K562 (cell line): ENCODE measurements at regions not wholly inside any gene's neighbourhood (a gene's known extent, or its start where the extent isn't known, plus 50 kb on each side); places are given as distances from the start of the nearest gene placed in this dataset.

Source experiments
- ATAC-seq: fragments of 200-7000 bp; cut with Tn5 transposase; 3 replicates; pipeline ENCODE4 v1.9.1; 2020; ENCODE audit warnings: moderate library complexity
- BruUV-seq: library from RNA; stranded (reverse); fragments of 400-500 nt; replicated peaks from 2 replicates; lab custom pipeline; 2021; lab: Mats Ljungman, UMichigan
- CTCF ChIA-PET: fragments of 300-600 bp; formaldehyde crosslinking; extraction: SDS; loops from one replicate; lab custom pipeline; 2021; ENCODE audit warnings: low intra/inter-chr PET ratio; lab: Yijun Ruan, JAX
- POLR2A ChIA-PET: fragments of 300-600, 350-650 bp; sonication (Branson Sonifier 250); formaldehyde crosslinking; extraction: SDS; loops from one replicate; lab custom pipeline; 2021; ENCODE audit warnings: antibody characterized with exemption, inconsistent platforms; lab: Yijun Ruan, JAX
- DNase-seq, 4 experiments: peaks; one replicate each; pipeline versions ENCODE4 v3.0.0 to v3.0.0-alpha.2; 2011 to 2018; ENCODE audit warnings: low spot score in 3 of 4, mixed read lengths in 3 of 4; ENCODE audit errors: extremely low read depth in 1 of 4
- FAIRE-seq: peaks from 2 replicates; lab custom pipeline; 2011; peaks lifted over from hg19 to GRCh38; lab: Jason Lieb, UNC
- H2AFZ ChIP-seq: 2 replicates; pipeline ENCODE4 v1.6.0; 2011; ENCODE audit warnings: low read depth, low read length, control low read depth, inconsistent platforms
- H3K27ac ChIP-seq: fragments of 200-600 bp; 3 replicates; pipeline ENCODE4 v1.8.0; 2011; ENCODE audit warnings: low read depth, mild to moderate bottlenecking, control low read depth, inconsistent platforms, low read length, moderate library complexity, mixed read lengths; ENCODE audit errors: extremely low read depth
- H3K27me3 ChIP-seq, 2 experiments: fragments of 300-600 bp in 1 of 2; 2 replicates in 1 of 2; 3 replicates in 1 of 2; pipeline versions ENCODE4 v1.6.0 to v1.8.0; 2011; ENCODE audit warnings: inconsistent platforms in 2 of 2, low read length in 2 of 2, mild to moderate bottlenecking in 1 of 2, mixed read lengths in 1 of 2, moderate library complexity in 1 of 2; ENCODE audit not compliant: control insufficient read depth in 2 of 2, insufficient read depth in 2 of 2
- H3K36me3 ChIP-seq: fragments of 300-600 bp; 3 replicates; pipeline ENCODE4 v1.8.0; 2011; ENCODE audit warnings: mild to moderate bottlenecking, low read length, inconsistent platforms; ENCODE audit not compliant: control insufficient read depth, insufficient read depth
- H3K4me1 ChIP-seq, 2 experiments: fragments of 200-600 bp in 1 of 2; replicated peaks in 1 of 2; 2 replicates in 1 of 2; 3 replicates in 1 of 2; pipeline versions ENCODE4 v1.5.1 to v1.8.0; 2011; ENCODE audit warnings: inconsistent platforms in 2 of 2, low read length in 2 of 2, mild to moderate bottlenecking in 1 of 2, mixed read lengths in 1 of 2, moderate library complexity in 1 of 2; ENCODE audit not compliant: control insufficient read depth in 2 of 2, insufficient read depth in 2 of 2
- H3K4me2 ChIP-seq: 2 replicates; pipeline ENCODE4 v1.6.1; 2011; ENCODE audit warnings: low read length, control low read depth, inconsistent platforms, mixed read lengths; ENCODE audit not compliant: insufficient read depth
- H3K4me3 ChIP-seq: fragments of 200-600 bp; sonication (generic), shearing (Covaris generic); 2 replicates; pipeline ENCODE4 v1.5.1; 2016; ENCODE audit warnings: control low read depth, inconsistent platforms
- H3K79me2 ChIP-seq: fragments of 200-600 bp; 3 replicates; pipeline ENCODE4 v1.8.0; 2011; ENCODE audit warnings: low read length, inconsistent platforms; ENCODE audit not compliant: control insufficient read depth, insufficient read depth
- H3K9ac ChIP-seq, 2 experiments: 2 replicates each; pipeline versions ENCODE4 v1.6.0 to v1.6.1; 2011; ENCODE audit warnings: low read depth in 2 of 2, low read length in 2 of 2, control low read depth in 1 of 2, inconsistent platforms in 1 of 2, mild to moderate bottlenecking in 1 of 2, mixed read lengths in 1 of 2; ENCODE audit not compliant: insufficient read depth in 1 of 2
- H3K9me1 ChIP-seq: one replicate; pipeline ENCODE4 v1.6.0; 2011; ENCODE audit warnings: inconsistent platforms, mild to moderate bottlenecking, low read length, moderate library complexity; ENCODE audit not compliant: control insufficient read depth, insufficient read depth
- H3K9me3 ChIP-seq: replicated peaks from 2 replicates; pipeline ENCODE4 v1.5.1; 2011; ENCODE audit warnings: low read depth, low read length, inconsistent platforms; ENCODE audit not compliant: control insufficient read depth, insufficient read depth
- H4K20me1 ChIP-seq: replicated peaks from 2 replicates; pipeline ENCODE4 v1.6.1; 2011; ENCODE audit warnings: low read length, inconsistent platforms, mixed read lengths; ENCODE audit not compliant: control insufficient read depth, insufficient read depth
- BDP1 ChIP-seq: IDR thresholded peaks from 3 replicates; pipeline ENCODE4 v1.6.1; 2011; ENCODE audit not compliant: insufficient read length, insufficient read depth
- CEBPB ChIP-seq: fragments of 450-650 bp; IDR thresholded peaks from 2 replicates; pipeline ENCODE4 v1.6.1; 2016; ENCODE audit warnings: missing genetic modification characterization, missing compliant biosample characterization
- CEBPG ChIP-seq, 3 experiments: fragments of 200-800 bp in 1 of 3; sonication (Bioruptor generic) in 1 of 3; sonication (generic) in 1 of 3; formaldehyde crosslinking in 1 of 3; IDR thresholded peaks in 2 of 3; conservative IDR thresholded peaks in 1 of 3; 2 replicates each; pipeline versions ENCODE4 v1.6.1 to v1.8.0; 2016 to 2022; ENCODE audit warnings: missing compliant biosample characterization in 2 of 3, missing genetic modification characterization in 2 of 3, mild to moderate bottlenecking in 1 of 3, missing genetic modification reagents in 1 of 3
- KDM4B ChIP-seq, 2 experiments: fragments of 450-650 bp in 1 of 2; sonication (generic) in 1 of 2; IDR thresholded peaks; 2 replicates each; pipeline ENCODE4 v1.6.1; 2016 to 2017; ENCODE audit warnings: borderline replicate concordance in 2 of 2, antibody characterized with exemption in 1 of 2, low read depth in 1 of 2, mild to moderate bottlenecking in 1 of 2
- MCM5 ChIP-seq: fragments of 450-650 bp; IDR thresholded peaks from 2 replicates; pipeline ENCODE4 v1.6.1; 2016; ENCODE audit warnings: low read depth
- NBN ChIP-seq: fragments of 450-650 bp; IDR thresholded peaks from 2 replicates; pipeline ENCODE4 v1.6.1; 2016; ENCODE audit warnings: low read depth, mild to moderate bottlenecking
- NCOA1 ChIP-seq: fragments of 450-650 bp; IDR thresholded peaks from 2 replicates; pipeline ENCODE4 v1.6.1; 2016; ENCODE audit warnings: low read depth
- NFXL1 ChIP-seq: fragments of 450-650 bp; formaldehyde crosslinking; IDR thresholded peaks from 2 replicates; pipeline ENCODE4 v1.4.0; 2021; ENCODE audit warnings: mild to moderate bottlenecking
- NONO ChIP-seq, 2 experiments: fragments of 200-400 bp in 1 of 2; fragments of 450-650 bp in 1 of 2; formaldehyde crosslinking in 1 of 2; IDR thresholded peaks; 2 replicates each; pipeline ENCODE4 v1.6.1; 2017; ENCODE audit warnings: low read depth in 2 of 2, mild to moderate bottlenecking in 2 of 2, moderate library complexity in 2 of 2, low read length in 1 of 2
- PKNOX1 ChIP-seq: fragments of 450-650 bp; IDR thresholded peaks from 2 replicates; pipeline ENCODE4 v1.6.1; 2016
- RERE ChIP-seq: sonication (generic); formaldehyde crosslinking; IDR thresholded peaks from 2 replicates; pipeline ENCODE4 v1.8.0; 2023; ENCODE audit warnings: missing genetic modification reagents, mild to moderate bottlenecking, borderline replicate concordance
- ZBTB9 ChIP-seq: fragments of 450-650 bp; formaldehyde crosslinking; IDR thresholded peaks from 2 replicates; pipeline ENCODE4 v1.4.0; 2020; ENCODE audit warnings: mild to moderate bottlenecking, moderate library complexity
- ZFP30 ChIP-seq: fragments of 250-450 bp; sonication (Bioruptor Pico); IDR thresholded peaks from 2 replicates; pipeline ENCODE4 v1.8.0; 2022; ENCODE audit warnings: moderate library complexity, mild to moderate bottlenecking, inconsistent platforms, borderline replicate concordance
- ZNF324 ChIP-seq: fragments of 250-450 bp; sonication (Bioruptor Pico); IDR thresholded peaks from 2 replicates; pipeline ENCODE4 v1.4.0; 2020; ENCODE audit warnings: mild to moderate bottlenecking
- ZNF511 ChIP-seq: sonication (generic); formaldehyde crosslinking; IDR thresholded peaks from 2 replicates; pipeline ENCODE4 v1.8.0; 2022; ENCODE audit warnings: mild to moderate bottlenecking, missing genetic modification reagents
- ZNF668 ChIP-seq: fragments of 250-450 bp; sonication (Bioruptor Pico); IDR thresholded peaks from 2 replicates; pipeline ENCODE4 v1.8.0; 2022; ENCODE audit warnings: mild to moderate bottlenecking, inconsistent platforms
- WGBS: fragments of 100-300 bp; shearing (Covaris generic); methylation state at CpG from one replicate; pipeline ENCODE4 v1.1.6; 2016; ENCODE audit warnings: low coverage, mixed read lengths; ENCODE audit not compliant: insufficient coverage; ENCODE audit errors: missing lambda C conversion rate; 5-methylcytosine and 5-hydroxymethylcytosine counted together
- in situ Hi-C: fragments of 300-500 bp; cut with MboI; formaldehyde crosslinking; loops from 4 replicates; pipeline ENCODE4 v1.15.0; 2018; ENCODE audit warnings: inconsistent platforms, mixed read lengths
- intact Hi-C: fragments of 100-400 bp; cut with micrococcal nuclease; formaldehyde crosslinking; loops from 2 replicates; pipeline ENCODE4 v1.14.2; 2022

- intact Hi-C loops (no loop called here), in situ Hi-C loops (no loop called here)
- no peaks in the 10 kb centered on the region for H4K20me1 ChIP-seq
- H3K4me2 ChIP-seq = no peak overlapping the region
- no peaks in the 10 kb centered on the region for H3K9me3 ChIP-seq
- H3K27ac ChIP-seq = no peak overlapping the region
- ChIA-PET POLR2A (no interaction called here), CTCF (no interaction called here)
- H3K4me1 ChIP-seq = no peaks in the 10 kb centered on the region
- 0% methylated on average over 1 of the region's 1 CpG for WGBS
- no peaks in the 10 kb centered on the region for H3K36me3 ChIP-seq
- FAIRE-seq (no peak), ATAC-seq (no peak), DNase-seq (no peak)
- no peak overlapping the region for H3K4me3 ChIP-seq
- H3K27me3 ChIP-seq = no peaks in the 10 kb centered on the region; a peak in 1 of 5 replicates
- BruUV-seq = no TSS peak
- H2AFZ ChIP-seq = no peak overlapping the region
- H3K9ac ChIP-seq = no peak overlapping the region
- H3K79me2 ChIP-seq = no peaks in the 10 kb centered on the region
- no peaks in the 10 kb centered on the region for H3K9me1 ChIP-seq
- TF ChIP-seq ZNF511 (CRISPR knock-in tag) = no peak
- TF ChIP-seq RERE = no peak
- TF ChIP-seq NFXL1 (CRISPR knock-in tag) = no peak
- no peak for TF ChIP-seq ZFP30 (CRISPR knock-in tag)
- TF ChIP-seq NCOA1 = no peak
- no peak for TF ChIP-seq MCM5
- TF ChIP-seq PKNOX1 = no peak
- no peak for TF ChIP-seq ZNF668 (CRISPR knock-in tag)
- TF ChIP-seq CEBPB (tag) = no peak
- TF ChIP-seq ZBTB9 (CRISPR knock-in tag) = no peak
- no peak for TF ChIP-seq NBN
- no peak for TF ChIP-seq CEBPG (CRISPR knock-in tag; IDR thresholded peaks at IDR 0.05)
- TF ChIP-seq CEBPG (tag; conservative IDR thresholded peaks at IDR 0.05 in 1 of 2, IDR thresholded peaks at IDR 0.05 in 1 of 2) = no peak
- TF ChIP-seq NONO (IDR thresholded peaks at IDR 0.05; ENCODE audit: low read depth in 2 of 2, low read length in 1 of 2) = no peak
- no peak for TF ChIP-seq ZNF324 (CRISPR knock-in tag)
- no peak for TF ChIP-seq KDM4B (IDR thresholded peaks at IDR 0.05; ENCODE audit: borderline replicate concordance in 2 of 2, low read depth in 1 of 2)
- no peak for TF ChIP-seq BDP1
Observed at GRCh38 chr1:18039102-18039501, 68.5 kb upstream of the IGSF21 start.
